GM19239 (cell line): ENCODE measurements at regions not wholly inside any gene's neighbourhood (a gene's known extent, or its start where the extent isn't known, plus 50 kb on each side); places are given as distances from the start of the nearest gene placed in this dataset.

ENCODE experiments used
- DNase-seq: peaks from one replicate; pipeline ENCODE4 v3.0.0; 2011; ENCODE audit warnings: low spot score; ENCODE audit not compliant: insufficient read length
- FAIRE-seq: peaks from 2 replicates; lab custom pipeline; 2011; peaks lifted over from hg19 to GRCh38; lab: Jason Lieb, UNC

GRCh38 chr15:69795601-69796000 is 302.1 kb downstream of the TLE3 start:
- FAIRE-seq: no peak
- DNase-seq: no peak

- DNase-seq (no peak), FAIRE-seq (no peak)
Measured at GRCh38 chr15:69797051-69797595, 300.6 kb downstream of the TLE3 start.

- FAIRE-seq: no peak
Measured at GRCh38 chr15:69797615-69798014, 300.1 kb downstream of the TLE3 start.

GRCh38 chr15:69798481-69799250 is 299.1 kb downstream of the TLE3 start:
- DNase-seq: no peak
- no peak for FAIRE-seq

More at GRCh38 chr15:69797615-69798014, 300.1 kb downstream of the TLE3 start:
- DNase-seq: no peak

GRCh38 chr15:69801144-69801543 is 296.6 kb downstream of the TLE3 start:
- no peak for DNase-seq
- FAIRE-seq: no peak

- FAIRE-seq (no peak), DNase-seq (no peak)
Measured at GRCh38 chr15:69802432-69802831, 295.3 kb downstream of the TLE3 start.

GRCh38 chr15:69804786-69805185 is 292.9 kb downstream of the TLE3 start:
- FAIRE-seq (no peak), DNase-seq (no peak)

- FAIRE-seq: no peak
- DNase-seq: no peak
Measured at GRCh38 chr15:69805248-69805953, 292.3 kb downstream of the TLE3 start.

GRCh38 chr15:69806287-69806915 is 291.3 kb downstream of the TLE3 start:
- FAIRE-seq (no peak), DNase-seq (no peak)

GRCh38 chr15:69807721-69808120 is 290.0 kb downstream of the TLE3 start:
- DNase-seq (no peak), FAIRE-seq (no peak)

GRCh38 chr15:69808756-69809155 is 289.0 kb downstream of the TLE3 start:
- DNase-seq (no peak), FAIRE-seq (no peak)

- DNase-seq (no peak), FAIRE-seq (no peak)
Measured at GRCh38 chr15:69809421-69809820, 288.3 kb downstream of the TLE3 start.

- DNase-seq (no peak), FAIRE-seq (no peak)
Measured at GRCh38 chr15:69810431-69811354, 287.0 kb downstream of the TLE3 start.

- no peak for FAIRE-seq
- no peak for DNase-seq
Measured at GRCh38 chr15:69812861-69813261, 284.9 kb downstream of the TLE3 start.

- DNase-seq (no peak), FAIRE-seq (no peak)
Measured at GRCh38 chr15:69813881-69814280, 283.8 kb downstream of the TLE3 start.

GRCh38 chr15:69814932-69815331 is 282.8 kb downstream of the TLE3 start:
- FAIRE-seq: no peak
- DNase-seq: no peak

GRCh38 chr15:69815793-69816192 is 281.9 kb downstream of the TLE3 start:
- FAIRE-seq: no peak
- DNase-seq: no peak

- no peak for DNase-seq
- no peak for FAIRE-seq
Measured at GRCh38 chr15:69816522-69816921, 281.2 kb downstream of the TLE3 start.

GRCh38 chr15:69818529-69818928 is 279.2 kb downstream of the TLE3 start:
- FAIRE-seq (no peak), DNase-seq (no peak)

- no peak for FAIRE-seq
Measured at GRCh38 chr15:69819371-69819770, 278.3 kb downstream of the TLE3 start.

More at GRCh38 chr15:69819371-69819770, 278.3 kb downstream of the TLE3 start:
- no peak for DNase-seq
